IMR-90 (cell line): ENCODE measurements at regions not wholly inside any gene's neighbourhood (a gene's known extent, or its start where the extent isn't known, plus 50 kb on each side); places are given as distances from the start of the nearest gene placed in this dataset.

Source experiments
- ATAC-seq: fragments of 200-7000 bp; cut with Tn5 transposase; 2 replicates; pipeline ENCODE4 v1.9.1; 2020; ENCODE audit warnings: low read depth, mild to moderate bottlenecking, moderate library complexity
- BruUV-seq: library from RNA; stranded (reverse); fragments of 400-500 nt; replicated peaks from 2 replicates; lab custom pipeline; 2021; lab: Mats Ljungman, UMichigan
- CTCF ChIA-PET: fragments of 300-600 bp; formaldehyde crosslinking; extraction: SDS; loops from one replicate; lab custom pipeline; 2021; ENCODE audit warnings: antibody characterized with exemption; lab: Yijun Ruan, JAX
- POLR2A ChIA-PET: fragments of 300-600 bp; sonication (Branson Sonifier 250); formaldehyde crosslinking; loops from one replicate; lab custom pipeline; 2022; ENCODE audit warnings: antibody characterized with exemption; ENCODE audit not compliant: unreplicated experiment; lab: Charles Lee
- DNase-seq: peaks from one replicate; pipeline ENCODE4 v3.0.0; 2013
- H2AFZ ChIP-seq: replicated peaks from 2 replicates; pipeline ENCODE3; 2013; ENCODE audit warnings: low read length, mild to moderate bottlenecking; ENCODE audit not compliant: poor library complexity
- H2AK5ac ChIP-seq: 2 replicates; pipeline ENCODE4 v1.6.1; 2013; ENCODE audit warnings: low read depth, low read length, inconsistent platforms
- H2AK9ac ChIP-seq: replicated peaks from 2 replicates; pipeline ENCODE3; 2013; ENCODE audit warnings: mild to moderate bottlenecking, low read depth, low read length, moderate library complexity; ENCODE audit not compliant: poor library complexity
- H2BK120ac ChIP-seq: 2 replicates; pipeline ENCODE4 v1.6.1; 2013; ENCODE audit warnings: low read depth, low read length, inconsistent platforms
- H2BK15ac ChIP-seq: 3 replicates; pipeline ENCODE4 v1.6.1; 2013; ENCODE audit warnings: low read depth, low read length, inconsistent platforms
- H2BK20ac ChIP-seq: 2 replicates; pipeline ENCODE4 v1.6.1; 2013; ENCODE audit warnings: low read depth, mild to moderate bottlenecking, inconsistent platforms, low read length, moderate library complexity
- H2BK5ac ChIP-seq: 2 replicates; pipeline ENCODE4 v1.6.1; 2013; ENCODE audit warnings: mild to moderate bottlenecking, low read depth, low read length, inconsistent platforms; ENCODE audit not compliant: poor library complexity, severe bottlenecking
- H3K14ac ChIP-seq: replicated peaks from 2 replicates; pipeline ENCODE4 v1.6.1; 2013; ENCODE audit warnings: low read depth, low read length, inconsistent platforms
- H3K18ac ChIP-seq: 2 replicates; pipeline ENCODE4 v1.6.1; 2013; ENCODE audit warnings: low read depth, low read length, control low read depth
- H3K23ac ChIP-seq: 2 replicates; pipeline ENCODE4 v1.6.1; 2013; ENCODE audit warnings: low read depth, low read length, inconsistent platforms
- H3K27ac ChIP-seq: 2 replicates; pipeline ENCODE4 v1.5.1; 2013; ENCODE audit warnings: mild to moderate bottlenecking, control low read depth, low read length; ENCODE audit not compliant: insufficient read depth
- H3K27me3 ChIP-seq: 2 replicates; pipeline ENCODE4 v1.6.1; 2013; ENCODE audit warnings: low read length; ENCODE audit not compliant: control insufficient read depth, insufficient read depth
- H3K36me3 ChIP-seq: 2 replicates; pipeline ENCODE4 v1.6.1; 2013; ENCODE audit warnings: low read length, mixed read lengths; ENCODE audit not compliant: control insufficient read depth, insufficient read depth
- H3K4ac ChIP-seq: 2 replicates; pipeline ENCODE4 v1.6.1; 2013; ENCODE audit warnings: low read depth, low read length, inconsistent platforms
- H3K4me1 ChIP-seq: 2 replicates; pipeline ENCODE4 v1.6.1; 2013; ENCODE audit warnings: low read length, mixed read lengths; ENCODE audit not compliant: control insufficient read depth, insufficient read depth
- H3K4me2 ChIP-seq: 2 replicates; pipeline ENCODE4 v1.6.1; 2013; ENCODE audit warnings: low read depth, mild to moderate bottlenecking, control low read depth, low read length, moderate library complexity
- H3K4me3 ChIP-seq: 2 replicates; pipeline ENCODE4 v1.5.1; 2013; ENCODE audit warnings: low read depth, mild to moderate bottlenecking, control low read depth, low read length, moderate library complexity; ENCODE audit not compliant: insufficient read depth
- H3K56ac ChIP-seq: 2 replicates; pipeline ENCODE4 v1.6.1; 2013; ENCODE audit warnings: low read length, inconsistent platforms; ENCODE audit not compliant: insufficient read depth; ENCODE audit errors: extremely low read depth
- H3K79me1 ChIP-seq, 2 experiments: 2 replicates each; pipeline ENCODE4 v1.6.1; 2013; ENCODE audit warnings: low read length in 2 of 2, inconsistent platforms in 1 of 2, low read depth in 1 of 2
- H3K9ac ChIP-seq: 2 replicates; pipeline ENCODE4 v1.6.1; 2013; ENCODE audit warnings: low read depth, low read length, control low read depth
- H3K9me1 ChIP-seq: 2 replicates; pipeline ENCODE4 v1.6.1; 2013; ENCODE audit warnings: low read length, inconsistent platforms; ENCODE audit not compliant: insufficient read depth
- H3K9me3 ChIP-seq: 2 replicates; pipeline ENCODE4 v1.6.1; 2013; ENCODE audit warnings: low read length; ENCODE audit not compliant: control insufficient read depth, insufficient read depth
- H4K20me1 ChIP-seq: 2 replicates; pipeline ENCODE4 v1.6.1; 2013; ENCODE audit warnings: low read length, inconsistent platforms; ENCODE audit not compliant: insufficient read depth
- H4K5ac ChIP-seq: 2 replicates; pipeline ENCODE4 v1.6.1; 2013; ENCODE audit warnings: mild to moderate bottlenecking, low read depth, low read length, control low read depth
- H4K8ac ChIP-seq, 2 experiments: 2 replicates each; pipeline ENCODE4 v1.6.1; 2013; ENCODE audit warnings: low read depth in 2 of 2, low read length in 2 of 2, control low read depth in 1 of 2, inconsistent platforms in 1 of 2
- H4K91ac ChIP-seq: 2 replicates; pipeline ENCODE4 v1.6.1; 2013; ENCODE audit warnings: low read depth, low read length, inconsistent platforms; ENCODE audit not compliant: insufficient read depth
- CEBPB ChIP-seq: IDR thresholded peaks from 2 replicates; pipeline ENCODE4 v1.6.1; 2012; ENCODE audit warnings: low read depth, low read length, improper control_type of control experiment
- MAZ ChIP-seq: IDR thresholded peaks from 2 replicates; pipeline ENCODE4 v1.6.1; 2012; ENCODE audit warnings: low read depth, mild to moderate bottlenecking, low read length, improper control_type of control experiment, moderate library complexity, borderline replicate concordance
- RAD21 ChIP-seq: IDR thresholded peaks from 2 replicates; pipeline ENCODE4 v1.6.1; 2012; ENCODE audit warnings: low read length, improper control_type of control experiment
- SMC3 ChIP-seq: fragments of 150-350 bp; IDR thresholded peaks from 2 replicates; pipeline ENCODE4 v1.6.1; 2016; ENCODE audit warnings: low read depth, mild to moderate bottlenecking, antibody characterized with exemption, low read length, moderate library complexity
- WGBS, 2 experiments: methylation state at CpG; one replicate each; pipeline versions ENCODE4 v1.1.5 to v1.1.7; 2013; ENCODE audit warnings: missing lambda C conversion rate in 2 of 2; ENCODE audit not compliant: insufficient read length in 1 of 2; ENCODE audit errors: extremely low coverage in 2 of 2; 5-methylcytosine and 5-hydroxymethylcytosine counted together
- dilution Hi-C: fragments of 300-500 bp; cut with HindIII; formaldehyde crosslinking; loops from one replicate; pipeline ENCODE4 v1.14.3; 2018; ENCODE audit warnings: low sequenced_read_pairs; ENCODE audit not compliant: unreplicated experiment
- in situ Hi-C: fragments of 300-500 bp; cut with MboI; formaldehyde crosslinking; loops from 3 replicates; pipeline ENCODE4 v1.14.3; 2019; ENCODE audit warnings: low sequenced_read_pairs, inconsistent platforms, mixed read lengths
- intact Hi-C: fragments of 100-400 bp; cut with micrococcal nuclease; formaldehyde crosslinking; loops from 2 replicates; pipeline ENCODE4 v1.10.0; 2022

GRCh38 chr2:149781263-149781808 is 193.8 kb upstream of the MMADHC start:
- Histone ChIP-seq H2AFZ (no peak overlapping the region), H3K4ac (no peak overlapping the region), H3K27ac (no peak overlapping the region), H3K27me3 (no peaks in the 10 kb centered on the region), H4K8ac (no peak overlapping the region), H4K20me1 (no peaks in the 10 kb centered on the region), H3K18ac (no peak overlapping the region), H4K91ac (no peak overlapping the region), H3K79me1 (no peaks in the 10 kb centered on the region), H4K5ac (no peak overlapping the region), H2AK5ac (no peak overlapping the region), H3K9me3 (no peaks in the 10 kb centered on the region), H2BK120ac (no peak overlapping the region), H3K56ac (no peak overlapping the region), H2BK15ac (no peak overlapping the region), H3K14ac (no peak overlapping the region), H3K9me1 (no peaks in the 10 kb centered on the region), H3K4me3 (no peak overlapping the region), H3K4me2 (no peak overlapping the region), H2AK9ac (no peak overlapping the region), H3K9ac (no peak overlapping the region), H2BK20ac (no peak overlapping the region), H3K36me3 (no peaks in the 10 kb centered on the region), H2BK5ac (no peak overlapping the region), H3K4me1 (no peaks in the 10 kb centered on the region), H3K23ac (no peak overlapping the region)
- no CpG with 5 or more reads among the region's 1 CpG for WGBS, 2 experiments
- ATAC-seq (no peak), DNase-seq (no peak)
- no peak for TF ChIP-seq MAZ
- no peak for TF ChIP-seq SMC3
- TF ChIP-seq CEBPB, result no peak
- no peak for TF ChIP-seq RAD21
- ChIA-PET CTCF (no interaction called here), POLR2A (interaction anchor here (0.5 kb wide), 1 partner anchor 766 kb away, joined by 3 read pairs; no protein-coding TSS in a partner anchor)
- intact Hi-C loops (no loop called here), dilution Hi-C loops (no loop called here), in situ Hi-C loops (no loop called here)
- no TSS peak for BruUV-seq
